UCSD-AML1 (cell line): ENCODE measurements at regions not wholly inside any gene's neighbourhood (a gene's known extent, or its start where the extent isn't known, plus 50 kb on each side); places are given as distances from the start of the nearest gene placed in this dataset.
"Not testable (repeated sequence)": the region's sequence is repeated elsewhere in the genome, so short reads cannot be mapped to it uniquely, and the experiment has no call there.

ENCODE experiments used
- DNase-seq: peaks from one replicate; lab custom pipeline; 2025; ENCODE audit not compliant: unreplicated experiment; lab: John Stamatoyannopoulos, UW

DNA sequence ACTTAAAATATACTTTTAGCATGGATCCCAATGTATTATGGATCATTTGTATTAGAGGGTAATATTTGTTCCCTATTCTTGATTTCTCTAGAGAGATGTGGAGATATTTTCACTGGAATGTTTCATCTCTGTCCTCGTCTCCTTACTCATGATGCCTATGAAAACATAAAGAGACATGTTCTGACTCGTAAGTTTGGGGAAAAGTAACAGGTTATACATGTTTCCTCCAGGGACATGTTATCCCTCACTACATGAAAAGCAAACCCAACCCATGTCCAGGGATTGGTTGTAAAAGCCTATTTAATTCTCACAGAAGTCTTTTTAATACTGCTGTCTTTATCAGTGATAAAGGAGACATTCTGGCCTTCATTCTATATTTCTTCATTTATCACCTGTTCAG is 621.4 kb downstream of the GABRG1 start:
- DNase-seq, result no peak

DNA sequence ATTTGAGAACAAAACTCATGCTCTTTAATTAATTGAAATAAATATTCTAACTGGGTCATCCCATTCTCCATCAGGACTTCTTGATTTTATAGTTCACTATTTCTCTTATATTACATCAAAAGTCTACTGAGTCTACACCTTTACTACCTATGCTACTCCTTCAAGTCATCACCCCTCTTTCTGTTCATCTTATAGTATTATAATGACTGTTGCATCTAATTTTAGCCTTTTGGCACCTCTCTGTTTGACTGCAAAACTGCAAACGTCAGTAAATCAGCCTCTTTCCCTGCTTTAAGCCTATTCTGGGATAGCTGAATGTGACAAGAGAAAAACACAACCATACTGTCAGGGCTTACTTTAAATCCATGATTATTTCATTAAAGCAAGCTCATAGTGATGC is 639.1 kb downstream of the GABRG1 start:
- DNase-seq, result no peak

DNA sequence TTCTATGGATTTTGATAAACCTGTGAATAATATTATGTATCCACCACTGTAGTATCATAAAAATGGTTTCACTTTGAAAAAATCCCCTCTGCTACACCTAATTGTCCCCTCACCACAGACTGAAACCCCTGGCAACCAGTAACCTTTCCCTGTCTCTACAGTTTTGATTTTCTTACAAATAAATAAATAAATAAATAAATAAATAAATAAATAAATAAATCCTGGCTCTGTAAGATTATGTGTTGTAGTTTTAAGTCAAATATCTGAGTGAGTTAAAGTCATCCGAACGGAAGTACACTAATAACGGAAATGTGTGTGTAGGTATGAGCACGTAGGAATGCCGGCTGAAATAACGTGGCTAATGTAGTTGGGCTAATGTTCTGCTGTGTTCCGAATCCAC is 641.5 kb downstream of the GABRG1 start:
- no peak for DNase-seq

DNA sequence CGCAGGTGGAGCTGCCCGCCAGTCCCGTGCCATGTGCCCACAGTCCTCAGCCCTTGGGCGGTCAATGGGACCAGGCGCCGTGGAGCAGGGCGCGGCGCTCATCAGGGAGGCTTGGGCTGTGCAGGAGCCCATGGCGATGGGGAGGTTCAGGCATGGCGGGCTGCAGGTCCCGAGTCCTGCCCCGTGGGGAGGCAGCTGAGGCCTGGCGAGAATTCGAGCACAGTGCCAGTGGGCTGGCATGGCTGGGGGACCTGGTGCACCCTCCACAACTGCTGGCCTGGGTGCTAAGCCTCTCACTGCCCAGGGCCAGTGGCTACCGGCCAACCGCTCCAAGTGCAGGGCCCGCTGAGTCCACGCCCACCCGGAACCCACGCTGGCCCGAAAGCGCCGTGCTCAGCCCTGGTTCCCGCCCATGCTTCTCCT is 646.5 kb downstream of the GABRG1 start:
- DNase-seq, result no peak

DNA sequence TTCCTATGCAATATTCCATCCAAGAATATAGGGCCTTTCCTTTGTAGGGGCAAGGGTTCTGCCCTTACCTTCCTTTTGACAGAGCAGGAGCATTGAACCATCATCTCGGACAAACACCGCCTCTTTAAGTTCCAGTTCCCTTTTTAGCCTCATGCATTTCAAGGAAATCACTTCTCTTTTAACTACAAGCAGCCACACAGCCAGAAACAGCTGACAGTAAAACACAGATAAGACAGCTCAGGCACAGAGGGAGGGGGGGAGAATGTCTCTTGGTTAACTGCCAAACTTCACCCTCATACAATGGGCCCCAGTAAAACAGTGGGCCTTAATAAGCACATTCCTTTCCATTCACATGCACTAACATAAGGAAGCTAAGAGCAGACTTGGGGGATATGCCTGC is 648.3 kb downstream of the GABRG1 start:
- no peak for DNase-seq

DNA sequence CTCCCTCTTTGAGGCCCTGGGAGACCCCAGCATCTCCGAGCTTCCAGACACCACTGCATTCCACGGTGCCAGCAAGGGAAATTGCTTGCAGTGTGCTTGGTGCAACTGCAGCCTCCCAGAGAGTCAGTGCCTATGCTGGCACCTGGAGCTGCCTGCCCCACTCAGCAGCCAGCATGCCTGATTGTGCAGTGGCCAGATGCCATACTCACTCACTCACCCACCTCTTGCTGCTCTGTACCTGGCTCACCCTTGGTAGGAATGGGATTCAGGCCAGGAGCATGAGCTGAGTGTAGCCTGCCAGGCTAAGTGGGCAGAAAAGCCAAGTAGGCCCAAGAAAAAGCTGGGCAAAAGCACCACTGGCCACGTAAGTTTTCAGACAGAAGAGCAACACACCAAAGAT is 651.4 kb downstream of the GABRG1 start:
- DNase-seq, result no peak

DNA sequence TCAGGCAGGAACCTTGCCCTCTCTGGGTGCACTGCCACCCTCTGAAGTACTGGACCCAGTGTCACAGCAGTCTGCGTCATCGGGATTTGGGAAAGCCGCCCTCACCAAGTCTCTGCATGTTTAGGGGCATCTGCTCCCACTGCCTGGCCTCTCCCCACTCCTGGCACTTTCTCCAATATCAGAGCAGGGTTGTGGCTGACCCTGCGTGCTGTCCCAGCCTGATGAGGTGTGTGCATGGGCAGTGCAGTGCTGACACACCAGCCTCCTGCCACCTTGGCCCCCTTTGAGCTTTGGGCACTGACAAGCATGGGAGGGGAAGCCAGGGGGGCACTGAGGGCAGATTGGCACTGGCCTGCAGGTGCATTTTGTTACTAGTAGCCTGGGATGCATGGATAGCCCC is 652.5 kb downstream of the GABRG1 start:
- DNase-seq, result no peak

DNA sequence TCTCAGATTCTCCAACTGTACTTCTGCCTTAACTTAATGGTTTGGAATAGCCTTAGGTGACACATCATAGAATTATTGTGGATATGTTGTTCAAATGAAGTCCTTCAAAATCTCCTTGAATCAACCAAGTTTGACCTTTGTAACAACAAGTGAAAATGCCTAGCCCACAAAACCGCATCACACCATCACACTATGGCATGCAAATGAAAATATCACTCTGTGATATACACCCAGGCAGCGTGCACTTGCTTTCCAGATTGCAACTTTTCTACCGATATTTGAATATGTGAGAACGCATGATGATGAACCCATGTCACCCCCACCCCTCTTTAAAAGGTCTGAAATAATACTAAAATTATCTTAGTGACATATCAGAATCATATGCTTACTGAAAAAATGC is 656.7 kb downstream of the GABRG1 start:
- DNase-seq, result no peak

DNA sequence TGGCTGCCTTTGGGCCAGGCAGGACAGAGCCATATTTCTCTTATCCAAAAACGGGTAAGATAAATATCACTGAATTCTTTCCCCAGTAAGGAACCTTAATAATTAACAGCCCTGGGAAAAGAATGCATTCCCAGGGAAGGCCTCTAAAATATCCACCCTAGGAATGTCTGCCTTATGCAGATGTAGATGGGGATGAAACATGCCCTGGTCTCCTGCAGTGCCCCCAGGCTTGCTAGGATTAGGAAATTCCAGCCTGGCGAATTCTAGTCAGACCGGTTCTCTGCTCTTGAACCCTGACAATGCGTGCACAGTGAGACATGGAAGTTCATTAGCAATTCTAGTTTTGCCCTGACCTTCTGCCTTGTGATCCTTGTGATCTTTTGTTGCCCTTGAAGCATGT is 663.7 kb downstream of the GABRG1 start:
- not testable (repeated sequence) for DNase-seq

DNA sequence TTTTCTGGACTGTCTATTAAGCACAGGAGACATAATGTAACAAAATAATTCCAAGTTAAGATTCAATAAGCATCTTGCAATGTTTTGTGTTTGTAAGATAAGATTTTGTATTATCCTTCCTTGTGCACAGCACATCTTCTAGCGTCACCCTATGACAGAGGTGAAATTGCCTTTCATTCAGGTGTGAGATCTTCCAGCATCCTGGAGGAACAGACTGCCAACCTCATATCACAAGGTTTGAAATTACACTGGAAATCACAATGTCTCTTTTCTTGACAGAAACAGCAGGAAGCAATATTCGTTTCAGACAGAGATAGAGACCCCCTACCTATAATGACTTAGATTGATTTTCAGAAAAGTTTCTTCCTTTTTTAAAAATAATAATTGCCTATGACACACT is 668.6 kb downstream of the GABRG1 start:
- no peak for DNase-seq

DNA sequence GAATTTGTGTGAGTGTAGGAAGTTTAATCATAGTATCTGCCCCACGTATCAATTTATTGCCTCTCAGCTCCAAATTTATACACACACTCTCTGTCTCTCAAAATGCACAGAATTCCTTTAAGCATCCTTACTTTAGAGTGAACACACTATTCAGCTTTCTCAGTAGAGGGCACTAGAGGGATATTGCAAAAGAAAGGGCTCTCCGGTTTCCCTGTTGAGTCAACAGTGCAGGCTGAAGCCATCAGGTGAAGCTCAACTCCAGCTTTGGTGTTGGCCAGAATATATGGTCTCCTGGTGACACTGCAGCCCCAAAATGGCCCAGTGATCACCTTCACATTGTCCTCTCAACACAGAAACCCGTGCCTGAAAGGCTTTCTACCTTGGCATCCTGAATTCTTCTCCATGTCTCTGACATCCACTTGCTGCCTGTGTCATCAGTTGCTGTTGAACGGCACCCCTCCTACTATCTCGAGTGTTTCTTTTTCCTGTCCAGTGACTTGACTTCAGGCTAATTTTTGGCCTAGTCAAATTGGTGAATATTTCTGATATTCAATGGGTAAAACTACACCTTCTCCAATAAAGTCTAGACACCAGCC is 670.5 kb downstream of the GABRG1 start:
- peak; percentile 9 for DNase-seq

DNA sequence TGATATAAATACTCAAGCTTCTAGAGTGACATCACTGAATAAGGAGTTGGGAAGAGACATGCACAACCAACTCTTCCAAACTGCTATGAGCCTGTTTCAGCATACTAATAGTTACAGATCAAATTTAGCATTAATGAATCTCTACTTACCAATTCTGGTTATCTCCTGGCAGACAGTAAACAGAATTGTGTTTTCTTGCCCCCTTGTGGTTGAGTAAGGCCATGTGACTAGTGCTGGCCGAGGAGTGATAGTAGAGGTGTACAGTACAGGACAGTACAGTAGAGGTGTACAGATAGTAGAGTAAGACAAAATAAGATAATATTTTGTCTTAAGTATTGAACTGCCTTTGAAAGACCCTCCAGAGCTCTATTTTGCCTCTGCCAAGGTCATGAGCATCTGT is 681.4 kb downstream of the GABRG1 start:
- DNase-seq, result no peak

DNA sequence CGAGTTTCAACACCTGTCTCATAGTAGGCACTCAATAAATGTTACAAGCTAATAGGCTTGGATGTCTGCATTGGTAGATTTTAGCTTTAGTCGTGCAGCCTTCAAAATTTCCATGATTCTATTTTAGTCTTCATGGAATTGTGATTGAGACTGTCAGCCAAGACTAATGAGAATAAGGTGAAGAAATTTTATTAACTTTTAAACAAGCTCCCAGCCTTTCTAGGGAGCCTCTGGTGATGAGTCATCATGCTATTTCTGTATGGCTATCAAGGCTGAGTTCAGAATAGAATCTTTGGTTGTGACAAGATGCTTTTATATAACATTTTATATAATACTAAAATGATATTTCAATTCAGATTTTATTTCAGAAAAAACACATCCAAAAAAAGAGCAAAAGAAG is 685.8 kb downstream of the GABRG1 start:
- DNase-seq, result no peak

DNA sequence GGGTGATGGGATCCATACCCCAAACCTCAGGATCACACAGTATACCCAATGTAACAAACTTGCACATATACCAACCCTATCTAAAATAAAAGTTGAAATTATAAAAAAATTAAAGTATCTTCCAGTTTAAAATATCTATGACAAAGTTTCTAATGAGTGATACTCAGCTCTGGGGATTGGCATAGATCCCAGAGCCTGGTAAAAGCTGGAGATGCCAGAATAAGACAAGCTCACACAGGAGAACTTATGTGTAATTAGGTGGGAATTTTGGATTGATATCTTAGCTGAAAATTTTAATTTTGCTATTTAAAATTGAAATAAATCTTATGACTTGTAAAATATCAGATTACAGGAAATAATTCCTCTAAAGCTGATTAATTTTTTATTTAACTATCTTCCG is 686.5 kb downstream of the GABRG1 start:
- no peak for DNase-seq

DNA sequence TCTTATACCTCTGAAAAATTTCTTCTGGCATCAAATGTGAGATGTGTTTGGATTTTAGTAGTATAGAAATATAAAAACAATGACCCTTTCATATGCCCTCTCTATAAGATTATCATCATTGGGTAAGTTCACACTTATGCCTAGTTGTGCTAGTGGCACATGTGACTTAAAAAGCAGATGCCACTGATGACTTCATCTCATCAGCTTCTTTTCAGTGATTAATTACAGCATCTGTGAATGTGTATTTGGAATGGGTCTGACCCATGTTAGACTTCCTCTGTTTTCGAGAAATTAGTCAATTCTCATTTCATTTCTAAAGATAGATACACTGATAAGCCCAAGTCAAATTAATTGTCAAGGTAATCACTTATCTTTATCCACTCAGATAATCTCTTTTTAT is 698.7 kb downstream of the GABRG1 start:
- DNase-seq, result no peak

DNA sequence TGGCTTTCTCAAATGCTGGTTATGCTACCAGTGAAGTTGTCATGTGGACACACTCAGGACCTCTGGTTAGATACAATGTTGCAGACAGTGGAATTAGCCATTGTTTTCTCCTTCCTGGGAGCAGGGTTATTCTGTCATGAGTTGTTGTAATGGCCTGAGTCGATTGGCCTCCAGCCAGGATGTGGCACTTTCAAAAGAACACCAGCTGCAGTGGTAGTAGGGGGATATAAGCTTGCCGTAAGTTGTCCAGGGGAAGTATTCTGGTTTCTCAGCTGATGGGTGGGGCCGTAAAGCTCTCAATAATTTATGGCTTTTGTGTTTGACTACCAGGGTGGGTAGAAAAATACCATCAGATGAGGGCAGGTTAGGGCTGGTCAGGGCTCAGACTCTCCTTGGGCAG is 697.5 kb upstream of the GNPDA2 start:
- no peak for DNase-seq

DNA sequence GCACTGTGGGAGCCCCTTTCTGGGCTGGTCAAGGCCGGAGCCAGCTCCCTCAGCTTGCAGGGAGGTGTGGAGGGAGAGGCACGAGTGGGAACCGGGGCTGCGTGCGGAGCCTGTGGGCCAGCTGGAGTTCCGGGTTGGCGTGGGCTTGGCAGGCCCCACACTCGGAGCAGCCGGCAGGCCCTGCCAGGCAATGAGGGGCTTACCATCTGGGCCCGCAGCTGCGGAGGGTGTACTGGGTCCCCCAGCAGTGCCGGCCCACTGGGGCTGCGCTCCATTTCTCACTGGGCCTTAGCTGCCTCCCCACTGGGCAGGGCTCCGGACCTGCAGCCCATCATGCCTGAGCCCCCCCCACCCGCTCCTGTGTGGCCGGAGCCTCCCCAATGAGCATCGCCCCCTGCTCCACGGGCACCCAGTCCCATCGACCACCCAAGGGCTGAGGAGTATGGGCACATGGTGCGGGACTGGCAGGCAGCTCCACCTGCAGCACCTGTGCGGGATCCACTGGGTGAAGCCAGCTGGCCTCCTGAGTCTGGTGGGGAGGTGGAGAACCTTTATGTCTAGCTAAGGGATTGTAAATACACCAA is 693.8 kb upstream of the GNPDA2 start:
- DNase-seq, result not testable (repeated sequence)

DNA sequence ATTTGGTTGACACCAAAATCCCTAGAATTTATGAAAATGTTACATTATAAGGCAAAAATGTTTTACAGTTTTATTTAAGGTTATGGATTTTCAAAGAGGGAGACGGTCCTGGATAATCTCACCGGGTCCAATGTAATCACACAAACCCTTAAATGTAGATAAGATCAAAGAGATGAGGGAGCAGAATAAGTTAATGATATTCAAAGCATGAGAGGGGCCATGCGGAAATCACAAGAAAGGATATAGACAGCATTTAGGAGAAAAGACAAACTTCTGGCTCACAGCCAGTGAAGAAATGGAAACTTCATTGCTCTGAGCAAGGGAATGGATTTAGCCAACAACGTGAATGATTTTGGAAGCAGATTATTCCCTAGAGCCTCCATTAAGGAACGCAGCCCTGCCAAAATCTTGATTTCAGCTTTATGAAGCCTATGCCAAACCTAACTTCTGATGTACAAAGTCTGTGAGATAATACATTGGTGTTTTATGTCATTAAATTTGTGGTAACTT is 684.4 kb upstream of the GNPDA2 start:
- DNase-seq, result no peak

DNA sequence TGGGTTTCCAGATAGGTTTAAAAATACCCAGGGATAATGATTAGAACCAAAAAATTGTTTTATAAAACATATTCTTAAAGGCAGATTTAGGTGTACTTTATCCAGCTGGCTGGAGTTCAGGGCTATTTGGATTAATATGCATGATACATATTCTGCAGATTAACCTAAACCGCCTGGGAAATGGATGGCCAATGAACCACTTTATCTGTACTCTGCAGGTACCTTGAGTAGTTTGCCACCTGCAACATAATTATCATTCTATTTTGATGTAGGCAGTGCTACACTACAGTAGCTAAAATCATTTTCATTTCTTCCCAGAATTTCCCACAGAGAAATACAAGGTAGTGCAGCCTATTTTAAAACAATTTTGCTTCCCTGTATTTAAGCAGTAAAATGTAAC is 683.2 kb upstream of the GNPDA2 start:
- no peak for DNase-seq

DNA sequence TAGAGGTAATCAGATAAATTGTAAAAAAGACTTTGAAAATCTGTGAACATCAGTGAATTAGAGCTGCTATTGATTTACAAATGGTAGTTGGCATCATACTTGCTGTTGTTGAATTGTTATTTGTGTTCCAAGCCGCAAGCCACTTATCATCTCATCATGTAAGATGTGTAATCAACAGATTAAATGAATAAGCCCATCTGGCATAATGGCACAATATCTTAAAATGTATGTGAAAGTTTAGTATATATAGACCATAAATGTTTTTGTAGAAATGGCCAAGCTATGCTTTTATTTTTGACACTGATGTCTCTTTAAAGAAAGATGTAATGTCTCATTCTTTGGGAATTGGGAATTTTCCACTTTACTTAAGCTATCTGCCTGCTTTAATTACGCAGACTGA is 682.6 kb upstream of the GNPDA2 start:
- DNase-seq, result no peak

DNA sequence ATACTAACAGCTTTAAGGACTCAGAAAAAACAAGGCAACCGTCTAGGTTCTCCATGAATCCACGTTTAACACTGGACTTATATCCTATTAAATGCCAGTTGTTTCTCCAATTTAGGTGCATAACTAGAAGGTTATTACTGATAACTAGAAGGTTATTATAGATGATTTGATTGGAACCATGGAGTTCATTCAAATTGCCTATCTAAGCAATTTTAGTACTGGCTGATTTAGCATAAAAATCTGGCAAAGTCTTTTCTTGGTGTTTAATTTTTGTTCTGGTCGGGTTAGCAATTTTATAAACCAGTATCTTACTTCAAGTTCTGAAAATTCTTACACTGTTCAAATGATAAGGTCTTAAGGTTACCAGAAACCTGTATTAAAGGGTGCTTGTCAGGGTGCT is 672.8 kb upstream of the GNPDA2 start:
- DNase-seq, result no peak

DNA sequence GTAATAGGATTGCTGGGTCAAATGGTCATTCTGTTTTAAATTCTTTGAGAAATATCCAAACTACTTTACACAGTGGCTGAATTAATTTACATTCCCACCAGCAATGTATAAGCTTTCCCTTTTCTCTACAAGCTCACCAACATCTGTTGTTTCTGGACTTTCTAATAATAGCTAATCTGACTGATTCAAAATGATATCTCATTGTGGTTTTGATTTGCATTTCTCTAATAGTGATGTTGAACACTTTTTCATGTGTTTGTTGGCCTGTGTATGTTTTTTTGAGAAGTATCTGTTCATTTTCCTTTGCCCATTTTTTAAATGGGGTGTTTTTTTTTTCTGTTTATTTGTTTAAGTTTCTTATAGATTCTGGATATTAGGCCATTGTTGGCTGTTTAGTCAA is 659.0 kb upstream of the GNPDA2 start:
- no peak for DNase-seq

DNA sequence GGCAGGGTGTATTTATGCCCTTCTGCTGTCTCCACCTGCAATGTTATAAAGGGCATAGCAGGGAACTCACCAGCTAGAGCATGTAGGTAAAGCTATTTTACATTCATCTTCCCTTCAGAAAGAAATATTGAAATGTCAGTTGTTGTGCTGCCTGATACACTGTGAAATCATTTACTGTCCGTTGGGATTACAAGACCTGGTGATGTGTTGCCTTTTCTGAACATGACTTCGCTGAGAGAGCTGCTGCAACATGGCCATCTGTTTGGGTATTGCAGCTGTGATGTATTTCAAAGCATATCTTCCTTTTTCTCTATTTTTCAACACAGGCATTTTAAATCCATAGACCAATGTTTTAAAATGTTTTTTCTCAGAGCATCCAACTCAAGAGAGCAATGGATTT is 644.1 kb upstream of the GNPDA2 start:
- DNase-seq, result no peak
